ENCODE measurements at regions not wholly inside any gene's neighbourhood (a gene's known extent, or its start where the extent isn't known, plus 50 kb on each side); places are given as distances from the start of the nearest gene placed in this dataset.

- TF ChIP-seq CTCF (IDR thresholded peaks at IDR 0.05) (no peak), ZFX (IDR thresholded peaks at IDR 0.05; ENCODE audit: borderline replicate concordance) (no peak)
Observed at GRCh38 chr11:76728227-76728626, 54.9 kb upstream of the TSKU start.
